NT2/D1 (cell line): ENCODE measurements at regions not wholly inside any gene's neighbourhood (a gene's known extent, or its start where the extent isn't known, plus 50 kb on each side); places are given as distances from the start of the nearest gene placed in this dataset.

ENCODE experiments used
- YY1 ChIP-seq: IDR thresholded peaks from 2 replicates; pipeline ENCODE4 v1.6.1; 2011; ENCODE audit not compliant: insufficient read length, insufficient read depth
- ZNF274 ChIP-seq: IDR thresholded peaks from 2 replicates; pipeline ENCODE4 v1.6.1; 2011; ENCODE audit warnings: mild to moderate bottlenecking, low read depth, low read length

- TF ChIP-seq YY1 = no peak
- TF ChIP-seq ZNF274 = no peak
Measured at GRCh38 chr5:87784879-87785495, 372.3 kb upstream of the CCNH start.
